ENCODE measurements at regions not wholly inside any gene's neighbourhood (a gene's known extent, or its start where the extent isn't known, plus 50 kb on each side); places are given as distances from the start of the nearest gene placed in this dataset.

- 94 to 96% methylated on average over 1 of the region's 1 CpG for WGBS, 2 donors
- TF ChIP-seq EP300 (IDR thresholded peaks at IDR 0.05) (no peak), CTCF (IDR thresholded peaks at IDR 0.05) (no peak), POLR2A (IDR thresholded peaks at IDR 0.05) (no peak)
- H3K27me3 ChIP-seq, result no peaks in the 10 kb centered on the region
- no peak overlapping the region for H3K4me3 ChIP-seq
- DNase-seq (ENCODE audit: low spot score in 2 of 2), result no peak
- no peaks in the 10 kb centered on the region for H3K4me1 ChIP-seq
- no peaks in the 10 kb centered on the region for H3K9me3 ChIP-seq
- no peak overlapping the region for H3K27ac ChIP-seq
- H3K36me3 ChIP-seq, result no peaks in the 10 kb centered on the region
Observed at GRCh38 chr4:133597251-133597650, 448.2 kb downstream of the PCDH10 start.

- 73 to 79% methylated on average over 3 of the region's 3 CpGs for WGBS, 2 donors
Observed at GRCh38 chr4:133596459-133596858, 447.4 kb downstream of the PCDH10 start.

GRCh38 chr4:133594390-133595207 lies 445.5 kb downstream of the PCDH10 start:
- no peaks in the 10 kb centered on the region for H3K36me3 ChIP-seq
- no peaks in the 10 kb centered on the region for H3K9me3 ChIP-seq
- H3K4me3 ChIP-seq, result no peak overlapping the region
- TF ChIP-seq CTCF (IDR thresholded peaks at IDR 0.05) (no peak), POLR2A (IDR thresholded peaks at IDR 0.05) (no peak), EP300 (IDR thresholded peaks at IDR 0.05) (no peak)
- no peak overlapping the region for H3K27ac ChIP-seq
- H3K4me1 ChIP-seq, result no peaks in the 10 kb centered on the region
- DNase-seq (ENCODE audit: low spot score in 2 of 2), result no peak
- H3K27me3 ChIP-seq, result no peaks in the 10 kb centered on the region
- 58 to 65% methylated on average over 4 of the region's 4 CpGs for WGBS, 2 donors

More at GRCh38 chr4:133596459-133596858, 447.4 kb downstream of the PCDH10 start:
- H3K27ac ChIP-seq, result no peak overlapping the region
- no peak for TF ChIP-seq CTCF (IDR thresholded peaks at IDR 0.05)
- TF ChIP-seq POLR2A (IDR thresholded peaks at IDR 0.05), result no peak
- TF ChIP-seq EP300 (IDR thresholded peaks at IDR 0.05), result no peak
- H3K27me3 ChIP-seq, result no peaks in the 10 kb centered on the region
- H3K4me1 ChIP-seq, result no peaks in the 10 kb centered on the region
- no peaks in the 10 kb centered on the region for H3K36me3 ChIP-seq
- no peak overlapping the region for H3K4me3 ChIP-seq
- H3K9me3 ChIP-seq, result no peaks in the 10 kb centered on the region
- no peak for DNase-seq (ENCODE audit: low spot score in 2 of 2)

GRCh38 chr4:133593764-133594163 lies 444.7 kb downstream of the PCDH10 start:
- H3K27ac ChIP-seq, result no peak overlapping the region
- H3K4me3 ChIP-seq, result no peak overlapping the region
- H3K36me3 ChIP-seq, result no peaks in the 10 kb centered on the region
- no peaks in the 10 kb centered on the region for H3K9me3 ChIP-seq
- no peak for DNase-seq (ENCODE audit: low spot score in 2 of 2)
- no peaks in the 10 kb centered on the region for H3K27me3 ChIP-seq
- no peaks in the 10 kb centered on the region for H3K4me1 ChIP-seq
- TF ChIP-seq EP300 (IDR thresholded peaks at IDR 0.05) (no peak), CTCF (IDR thresholded peaks at IDR 0.05) (no peak), POLR2A (IDR thresholded peaks at IDR 0.05) (no peak)

- no peaks in the 10 kb centered on the region for H3K9me3 ChIP-seq
- 78 to 89% methylated on average over 7 of the region's 7 CpGs for WGBS, 2 donors
- DNase-seq (ENCODE audit: low spot score in 2 of 2), result no peak
- H3K36me3 ChIP-seq, result no peaks in the 10 kb centered on the region
- TF ChIP-seq EP300 (IDR thresholded peaks at IDR 0.05), result no peak
- no peak for TF ChIP-seq CTCF (IDR thresholded peaks at IDR 0.05)
- no peak for TF ChIP-seq POLR2A (IDR thresholded peaks at IDR 0.05)
- H3K4me1 ChIP-seq, result no peaks in the 10 kb centered on the region
- no peak overlapping the region for H3K27ac ChIP-seq
- no peaks in the 10 kb centered on the region for H3K27me3 ChIP-seq
- H3K4me3 ChIP-seq, result no peak overlapping the region
Observed at GRCh38 chr4:133592591-133592990, 443.5 kb downstream of the PCDH10 start.

Data from tibial nerve (tissue), 4 donors.